Stimulated activated CD8-positive, alpha-beta memory T cell treated with anti-CD3 and anti-CD28 coated beads, Interleukin-4, amount 100 ng/mL, for 24 hours (primary cell): ENCODE measurements at regions not wholly inside any gene's neighbourhood (a gene's known extent, or its start where the extent isn't known, plus 50 kb on each side); places are given as distances from the start of the nearest gene placed in this dataset.
"Not testable (repeated sequence)": the region's sequence is repeated elsewhere in the genome, so short reads cannot be mapped to it uniquely, and the experiment has no call there.

Experiments
- DNase-seq: peaks from one replicate; pipeline ENCODE4 v3.0.0-alpha.2; 2020; ENCODE audit warnings: low read depth

DNA sequence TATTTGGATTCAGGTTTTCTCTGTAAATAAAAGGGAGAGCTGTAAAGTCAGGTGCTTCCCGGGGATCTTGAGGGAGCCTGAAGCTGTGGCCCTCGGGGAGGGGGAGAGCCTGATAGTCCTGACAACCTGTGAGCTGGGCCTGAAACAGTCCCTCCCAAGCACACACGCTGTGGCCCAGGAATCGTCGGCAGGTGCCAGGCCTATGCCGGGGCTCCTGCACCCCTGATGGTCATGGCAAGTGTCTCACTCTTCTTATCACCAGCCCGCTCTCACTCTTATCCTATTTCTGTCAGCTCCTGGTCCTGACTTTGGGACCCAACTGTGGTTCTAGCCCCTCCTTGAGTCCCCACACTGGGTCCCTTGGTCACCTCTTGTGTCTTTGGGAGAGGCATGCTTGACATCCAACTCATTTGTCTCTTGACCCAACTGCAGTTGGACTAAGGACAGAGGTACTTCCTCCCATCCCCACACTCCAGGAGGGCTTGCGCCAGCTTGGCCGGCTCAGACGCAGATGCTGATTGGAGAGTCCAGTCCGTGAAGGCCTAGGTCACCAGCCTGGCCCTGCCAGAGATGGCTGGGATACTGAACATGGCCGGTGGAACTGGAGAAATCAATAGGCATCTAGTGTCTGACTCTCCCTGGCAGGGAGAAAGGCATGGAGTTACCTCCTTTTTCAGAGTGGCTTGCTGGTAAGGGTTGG is 170.5 kb upstream of the WSCD1 start:
- DNase-seq, result no peak

DNA sequence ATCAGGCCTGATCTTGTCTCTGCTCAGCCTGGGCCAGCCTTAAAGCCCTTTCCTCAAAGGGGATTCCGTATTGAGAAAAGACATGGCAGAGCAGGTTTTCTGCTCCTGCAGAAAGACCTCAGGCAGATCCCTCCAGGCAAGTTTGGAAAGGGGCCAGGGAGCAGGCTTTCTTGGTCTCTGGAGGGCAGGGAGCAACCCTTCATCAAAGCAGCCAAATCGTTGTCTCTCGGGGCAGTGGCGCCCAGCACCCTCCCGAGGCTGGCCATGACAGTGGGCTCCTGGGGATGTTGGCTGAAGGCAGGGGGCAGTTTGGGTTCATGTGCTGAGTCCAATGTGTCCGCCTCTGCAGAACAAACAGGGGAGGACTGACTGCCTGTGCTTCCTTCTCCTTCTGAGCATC is 168.4 kb upstream of the WSCD1 start:
- no peak for DNase-seq

GRCh38 chr17:5902181-5903140 is 167.7 kb upstream of the WSCD1 start:
- no peak for DNase-seq

DNA sequence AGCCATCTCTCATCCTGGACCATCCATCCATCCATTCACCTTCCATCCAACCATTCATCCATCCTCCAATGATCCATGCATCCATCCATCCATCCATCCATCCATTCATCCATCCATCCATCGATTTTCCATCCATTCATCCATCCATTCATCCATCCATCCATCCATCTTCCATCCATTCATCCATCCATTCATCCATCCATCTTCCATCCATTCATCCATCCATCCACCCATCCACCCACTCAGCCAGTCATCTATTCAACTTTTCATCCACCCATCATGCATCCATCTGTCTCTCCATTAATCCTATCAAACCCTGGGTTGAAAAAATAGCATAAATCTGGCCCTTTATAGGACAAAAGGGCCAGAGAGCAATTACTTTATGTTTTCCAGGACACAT is 158.3 kb upstream of the WSCD1 start:
- DNase-seq, result no peak

DNA sequence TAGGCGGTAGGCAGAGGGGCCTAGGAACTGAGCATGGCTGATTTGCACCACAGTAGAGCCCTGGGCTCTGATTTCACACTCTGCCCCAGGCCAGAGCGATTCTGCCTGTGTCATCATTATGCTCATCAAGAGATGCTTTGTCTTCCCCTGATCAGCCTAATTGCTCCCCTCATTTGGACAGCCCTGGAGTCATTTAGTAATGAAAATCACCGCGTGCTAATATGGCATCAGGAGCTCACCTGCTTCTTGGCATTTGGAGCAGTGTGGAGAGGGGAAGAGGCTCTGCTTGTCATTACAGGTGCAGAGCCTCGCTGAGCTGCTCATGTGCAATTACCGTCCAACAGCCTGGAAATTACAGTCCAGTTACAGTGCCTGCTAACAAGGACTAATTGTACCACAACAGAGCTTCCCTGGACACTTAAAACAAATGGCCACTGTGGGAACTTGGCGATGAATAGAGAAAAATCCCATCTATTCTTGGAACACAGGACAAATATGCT is 157.1 kb upstream of the WSCD1 start:
- no peak for DNase-seq

- DNase-seq, result no peak
Observed at GRCh38 chr17:5913641-5914040, 156.5 kb upstream of the WSCD1 start.

DNA sequence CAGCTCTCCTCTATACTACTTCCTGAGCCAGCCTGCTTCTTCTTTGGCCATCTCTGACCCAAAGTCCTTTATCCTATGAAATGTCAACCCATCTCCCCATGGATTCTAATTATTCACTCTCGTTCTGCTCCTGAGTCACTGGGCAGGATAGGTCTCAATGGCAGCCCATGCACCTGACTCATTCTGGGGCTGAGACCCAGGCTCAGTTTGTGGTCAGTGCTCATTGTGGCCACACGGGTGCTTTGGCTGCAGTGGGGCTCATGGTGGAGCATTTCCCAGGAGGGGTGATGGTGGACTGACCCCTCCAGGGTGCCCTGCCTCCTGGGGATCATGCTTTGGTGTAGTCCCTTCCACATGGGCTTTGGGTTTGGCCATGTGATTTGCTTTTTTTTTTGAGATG is 154.8 kb upstream of the WSCD1 start:
- DNase-seq, result no peak

- DNase-seq, result no peak
Observed at GRCh38 chr17:5919089-5919488, 151.1 kb upstream of the WSCD1 start.

DNA sequence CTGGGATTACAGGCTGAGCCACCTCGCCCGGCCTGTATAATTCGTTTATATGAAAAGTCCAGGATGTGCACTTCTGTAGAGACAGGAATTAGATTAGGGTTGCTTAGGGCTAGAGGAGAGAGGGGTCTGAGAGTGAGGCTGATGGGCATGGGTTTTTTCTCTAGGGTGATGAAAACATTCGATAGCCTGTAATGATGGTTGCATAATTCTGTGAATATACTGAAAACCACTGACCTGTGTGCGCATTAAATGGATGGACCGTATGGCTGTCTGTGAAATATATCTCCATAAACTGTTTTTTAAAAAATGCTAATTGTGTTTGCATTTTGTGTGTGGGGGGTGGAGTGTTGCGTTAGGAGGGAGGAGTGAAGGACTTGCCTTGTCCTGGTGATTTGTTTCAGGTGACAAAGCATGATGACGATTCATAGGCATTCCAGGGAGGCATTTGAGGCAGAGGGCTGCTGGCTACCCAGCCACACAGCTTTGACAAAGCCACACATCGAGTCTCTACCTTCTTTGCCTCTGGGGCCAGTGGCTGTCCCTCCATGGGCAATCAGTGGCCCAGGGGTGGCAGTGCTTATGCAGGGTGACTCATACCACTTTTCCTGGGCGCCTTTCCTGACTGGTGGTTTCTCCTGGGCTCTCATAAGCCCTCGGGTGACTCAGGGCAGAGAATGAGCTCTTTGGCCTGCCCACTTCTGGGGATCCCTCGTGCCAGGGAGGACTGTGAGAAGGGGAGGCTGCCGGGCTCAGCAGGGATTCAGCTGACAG is 148.5 kb upstream of the WSCD1 start:
- no peak for DNase-seq

DNA sequence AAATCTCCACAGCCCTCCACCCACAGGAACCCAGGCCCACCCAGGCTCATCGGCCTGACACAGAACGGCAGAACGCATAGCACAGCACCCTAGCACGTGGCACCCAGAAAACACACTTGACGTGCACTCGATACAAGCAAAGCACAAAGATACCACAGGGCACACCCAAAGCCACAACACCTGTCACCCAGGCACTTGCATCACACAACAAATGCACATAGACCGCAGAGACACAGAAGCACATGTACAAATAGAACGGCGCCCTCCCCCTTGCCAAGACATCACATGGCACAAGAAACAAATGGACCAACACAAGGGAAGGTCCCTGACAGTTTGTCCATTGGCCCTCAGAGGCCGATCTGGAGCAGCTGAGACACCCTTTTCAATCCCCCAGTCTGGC is 147.7 kb upstream of the WSCD1 start:
- DNase-seq, result no peak

DNA sequence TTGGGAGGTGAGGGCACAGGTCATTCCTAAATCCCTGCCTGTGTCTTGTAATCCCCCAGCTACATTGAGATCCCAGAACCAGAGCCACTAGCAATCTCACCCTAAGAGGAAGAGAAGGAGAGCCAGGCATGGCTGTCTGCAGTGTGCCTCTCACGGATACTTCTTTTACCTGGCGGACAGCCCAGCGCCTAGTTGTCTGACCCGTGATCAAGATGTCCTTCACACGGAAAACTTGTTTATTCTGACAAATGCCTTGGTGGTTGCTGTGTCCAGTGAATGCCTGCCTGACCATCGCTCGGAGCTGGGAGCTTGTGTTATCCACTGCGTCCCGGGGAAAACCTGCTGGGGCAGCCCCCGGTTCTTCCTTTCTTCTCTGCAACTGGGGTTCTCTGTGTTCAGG is 140.5 kb upstream of the WSCD1 start:
- no peak for DNase-seq

DNA sequence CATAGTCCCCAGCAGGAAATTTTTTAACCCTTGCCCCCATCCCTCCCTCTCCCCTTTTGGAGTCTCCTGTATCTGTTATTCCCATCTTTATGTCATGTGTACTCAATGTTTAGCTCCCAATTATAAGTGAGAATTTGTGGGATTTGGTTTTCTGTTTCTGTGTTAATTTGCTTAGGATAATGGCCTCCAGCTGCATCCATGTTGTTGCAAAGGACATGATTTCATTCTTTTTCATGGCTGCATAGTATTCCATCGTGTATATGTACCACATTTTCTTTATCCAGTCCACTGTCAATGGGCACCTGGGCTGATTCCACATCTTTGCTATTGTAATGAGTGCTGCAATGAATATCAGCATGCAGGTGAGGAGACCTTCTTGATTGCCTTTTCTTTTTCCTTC is 139.6 kb upstream of the WSCD1 start:
- not testable (repeated sequence) for DNase-seq

GRCh38 chr17:5931616-5932015 is 138.6 kb upstream of the WSCD1 start:
- DNase-seq, result no peak

- DNase-seq, result no peak
Observed at GRCh38 chr17:5933430-5933829, 136.7 kb upstream of the WSCD1 start.

GRCh38 chr17:5941258-5941657 is 128.9 kb upstream of the WSCD1 start:
- DNase-seq, result no peak

DNA sequence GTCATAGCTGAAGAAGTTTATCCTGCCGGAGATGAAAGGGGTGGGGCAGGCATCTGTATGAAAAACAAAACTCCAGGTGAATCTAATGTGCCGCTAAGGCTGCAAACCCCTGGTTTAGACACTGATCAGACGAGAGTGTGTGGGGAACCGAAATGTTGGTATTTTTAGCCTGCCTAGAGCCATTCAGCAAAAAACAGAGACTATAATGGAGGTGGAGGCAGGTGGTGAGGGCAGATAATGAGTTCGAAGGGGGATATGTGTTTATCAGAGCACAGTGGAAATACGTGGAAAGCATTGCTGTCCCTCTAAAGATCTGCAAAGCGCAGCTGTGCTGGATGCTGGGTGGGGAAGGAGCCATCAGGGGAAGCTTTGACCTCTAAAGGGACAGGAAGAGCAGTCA is 127.5 kb upstream of the WSCD1 start:
- no peak for DNase-seq

DNA sequence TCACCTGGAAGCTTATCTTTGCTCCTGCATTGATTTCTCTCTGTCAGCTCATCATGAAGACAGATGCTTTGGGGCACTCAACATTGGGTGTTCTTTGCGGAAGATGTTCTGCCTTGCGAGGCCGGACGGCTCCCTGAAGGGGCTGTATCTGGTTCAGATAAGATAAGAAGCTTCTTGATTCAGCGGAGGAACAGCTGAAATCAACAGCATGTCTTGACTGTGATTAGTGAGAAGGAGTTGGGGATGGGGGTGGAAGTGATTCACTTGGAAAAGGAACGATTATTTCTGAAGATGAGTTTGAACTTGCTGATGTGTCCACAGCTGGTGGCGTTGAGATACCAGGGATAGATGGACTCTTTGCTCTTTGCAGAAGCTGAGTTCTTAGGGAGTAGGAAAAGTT is 126.9 kb upstream of the WSCD1 start:
- no peak for DNase-seq

DNA sequence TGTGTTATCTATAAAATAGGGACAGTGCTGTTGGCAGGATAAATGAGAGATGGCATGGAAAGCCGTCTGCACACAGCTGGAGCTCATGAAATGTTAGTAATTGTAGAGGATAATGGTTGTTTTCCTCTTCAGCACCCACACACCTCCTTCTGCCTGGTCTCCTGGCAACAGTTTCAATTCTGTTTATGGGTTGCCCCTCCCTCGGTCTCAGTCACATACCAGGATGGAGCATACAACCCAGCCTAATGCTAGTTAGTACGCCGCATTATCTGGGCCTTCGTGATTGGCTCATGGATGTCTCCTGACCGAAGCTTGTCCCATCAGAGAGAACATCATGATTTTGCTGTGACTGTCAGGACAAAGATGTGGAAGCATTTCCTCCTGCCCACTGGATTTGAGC is 126.2 kb upstream of the WSCD1 start:
- no peak for DNase-seq

DNA sequence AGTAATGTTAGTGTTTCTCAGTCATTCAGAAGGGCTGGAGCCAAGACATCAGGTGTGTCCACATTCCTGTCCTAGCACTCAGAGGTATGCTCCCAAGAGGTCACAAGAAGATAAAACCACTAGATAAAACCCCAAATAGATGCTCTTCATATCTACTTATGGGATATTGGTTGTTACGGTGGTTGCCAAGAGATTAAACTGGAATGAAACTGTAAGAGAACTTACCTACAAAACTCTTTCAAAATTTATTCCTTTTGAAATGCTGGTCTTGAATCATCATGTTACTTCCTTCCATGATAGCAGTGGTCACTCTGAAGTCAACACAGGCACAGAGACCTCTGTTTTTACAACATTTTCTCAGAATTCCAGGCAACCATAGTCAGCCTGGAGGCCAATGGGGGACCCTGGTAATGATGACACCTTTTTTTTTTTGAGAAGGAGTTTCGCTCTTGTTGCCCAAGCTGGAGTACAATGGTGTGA is 122.4 kb upstream of the WSCD1 start:
- no peak for DNase-seq

- no peak for DNase-seq
Observed at GRCh38 chr17:5948811-5949210, 121.4 kb upstream of the WSCD1 start.

DNA sequence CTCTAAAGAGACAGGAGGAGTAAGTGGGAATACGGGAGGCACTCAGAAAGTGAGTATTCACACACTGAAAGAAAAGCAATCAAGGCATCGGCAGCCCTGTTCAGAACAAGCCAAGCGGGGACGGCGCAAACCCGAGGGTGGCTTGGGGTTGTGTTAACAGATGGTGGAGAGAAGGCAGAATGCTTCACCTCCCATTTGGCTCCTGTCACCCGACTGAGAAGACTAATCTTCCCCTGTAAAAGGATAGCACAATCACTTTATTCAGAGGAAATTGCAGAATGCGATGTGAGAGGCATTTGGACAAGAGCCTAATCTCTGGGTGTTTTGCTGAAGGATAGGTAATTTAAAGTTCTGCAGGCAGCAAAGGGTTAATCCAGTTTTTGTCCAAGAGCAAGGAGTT is 119.3 kb upstream of the WSCD1 start:
- no peak for DNase-seq

GRCh38 chr17:5951912-5952311 is 118.3 kb upstream of the WSCD1 start:
- DNase-seq, result no peak
